GM23338 (cell line): ENCODE measurements at regions not wholly inside any gene's neighbourhood (a gene's known extent, or its start where the extent isn't known, plus 50 kb on each side); places are given as distances from the start of the nearest gene placed in this dataset.

Experiments used
- ATAC-seq: fragments of 200-7000 bp; cut with Tn5 transposase; 3 replicates; pipeline ENCODE4 v1.9.1; 2020
- DNase-seq: peaks from one replicate; pipeline ENCODE4 v3.0.0-alpha.2; 2015; ENCODE audit warnings: low spot score
- H2AFZ ChIP-seq: fragments of 200-600 bp; sonication (generic); 2 replicates; pipeline ENCODE4 v1.8.0; 2016; ENCODE audit warnings: antibody characterized with exemption, mild to moderate bottlenecking, moderate library complexity
- H3F3A ChIP-seq: fragments of 200-600 bp; sonication (generic); replicated peaks from 2 replicates; pipeline ENCODE4 v1.8.0; 2017; ENCODE audit warnings: antibody characterized with exemption, mixed run types, low read depth
- H3K27ac ChIP-seq: fragments of 200-600 bp; sonication (generic); 2 replicates; pipeline ENCODE4 v1.6.1; 2016; ENCODE audit warnings: low read depth
- H3K27me3 ChIP-seq: fragments of 200-600 bp; sonication (generic); 2 replicates; pipeline ENCODE4 v1.8.0; 2016; ENCODE audit warnings: mild to moderate bottlenecking, mixed run types, moderate library complexity; ENCODE audit not compliant: insufficient read depth
- H3K36me3 ChIP-seq: fragments of 200-600 bp; sonication (generic); 2 replicates; pipeline ENCODE4 v1.8.0; 2016; ENCODE audit warnings: mild to moderate bottlenecking; ENCODE audit not compliant: insufficient read depth
- H3K4me1 ChIP-seq: fragments of 200-600 bp; sonication (generic); 2 replicates; pipeline ENCODE4 v1.8.0; 2016; ENCODE audit warnings: mild to moderate bottlenecking, moderate library complexity; ENCODE audit not compliant: insufficient read depth
- H3K4me2 ChIP-seq: fragments of 200-600 bp; sonication (generic); 2 replicates; pipeline ENCODE4 v1.7.1; 2017; ENCODE audit warnings: mixed run types
- H3K4me3 ChIP-seq: fragments of 200-600 bp; sonication (generic); 2 replicates; pipeline ENCODE4 v1.6.1; 2016; ENCODE audit warnings: mixed run types
- H3K79me2 ChIP-seq: fragments of 200-600 bp; sonication (generic); replicated peaks from 2 replicates; pipeline ENCODE4 v1.8.0; 2017; ENCODE audit warnings: mild to moderate bottlenecking; ENCODE audit not compliant: insufficient read depth
- H3K9me2 ChIP-seq: fragments of 200-600 bp; sonication (generic); 2 replicates; pipeline ENCODE4 v1.8.0; 2017; ENCODE audit not compliant: insufficient read depth
- H4K20me1 ChIP-seq: fragments of 200-600 bp; sonication (generic); replicated peaks from 2 replicates; pipeline ENCODE4 v1.8.0; 2017; ENCODE audit warnings: mild to moderate bottlenecking; ENCODE audit not compliant: insufficient read depth
- H3K27ac Mint-ChIP-seq: 2 replicates; pipeline ENCODE4 v1.8.0; 2020; ENCODE audit warnings: inconsistent platforms, mild to moderate bottlenecking, moderate library complexity, mixed read lengths
- H3K27me3 Mint-ChIP-seq: 3 replicates; pipeline ENCODE4 v1.8.0; 2022; ENCODE audit warnings: low read depth, mild to moderate bottlenecking, moderate library complexity, mixed read lengths, inconsistent platforms; ENCODE audit not compliant: insufficient read depth, poor library complexity
- H3K36me3 Mint-ChIP-seq: 3 replicates; pipeline ENCODE4 v1.8.0; 2021; ENCODE audit warnings: low read depth, mild to moderate bottlenecking, inconsistent platforms, moderate library complexity, mixed read lengths
- H3K4me1 Mint-ChIP-seq: 3 replicates; pipeline ENCODE4 v1.8.0; 2020; ENCODE audit warnings: mild to moderate bottlenecking, inconsistent platforms, mixed read lengths
- H3K4me3 Mint-ChIP-seq: 3 replicates; pipeline ENCODE4 v1.8.0; 2021; ENCODE audit warnings: moderate library complexity, mild to moderate bottlenecking, inconsistent platforms, mixed read lengths
- H3K9me3 Mint-ChIP-seq: 3 replicates; pipeline ENCODE4 v1.8.0; 2020; ENCODE audit warnings: moderate library complexity, mild to moderate bottlenecking, inconsistent platforms, mixed read lengths
- CREB1 ChIP-seq: fragments of 250-450 bp; sonication (Bioruptor Pico); IDR thresholded peaks from 2 replicates; pipeline ENCODE4 v1.5.0; 2020; ENCODE audit warnings: low read depth, mild to moderate bottlenecking, moderate library complexity
- EZH2 ChIP-seq: fragments of 200-600 bp; sonication (generic); IDR thresholded peaks from one replicate; pipeline ENCODE4 v1.8.0; 2017; ENCODE audit warnings: antibody characterized with exemption, mild to moderate bottlenecking, low read depth; ENCODE audit not compliant: unreplicated experiment
- EZH2phosphoT487 ChIP-seq: fragments of 200-600 bp; sonication (generic); IDR thresholded peaks from one replicate; pipeline ENCODE4 v1.8.1; 2018; ENCODE audit warnings: antibody characterized with exemption; ENCODE audit not compliant: unreplicated experiment
- JUNB ChIP-seq: IDR thresholded peaks from one replicate; pipeline ENCODE4 v1.6.1; 2016; ENCODE audit warnings: antibody characterized with exemption; ENCODE audit not compliant: unreplicated experiment
- STAT1 ChIP-seq: IDR thresholded peaks from one replicate; pipeline ENCODE4 v1.6.1; 2016; ENCODE audit warnings: antibody characterized with exemption; ENCODE audit not compliant: unreplicated experiment
- ZNF114 ChIP-seq: fragments of 250-450 bp; sonication (Bioruptor Pico); IDR thresholded peaks from 2 replicates; pipeline ENCODE4 v1.5.0; 2020; ENCODE audit warnings: mild to moderate bottlenecking, moderate library complexity
- ZNF331 ChIP-seq: fragments of 250-450 bp; sonication (Bioruptor Pico); IDR thresholded peaks from 2 replicates; pipeline ENCODE4 v1.5.0; 2020; ENCODE audit warnings: low read depth, mild to moderate bottlenecking, moderate library complexity
- TF ChIP-seq, protein P1 (sequence below): IDR thresholded peaks from 2 replicates; pipeline ENCODE4 v1.6.1; 2016; ENCODE audit warnings: antibody characterized with exemption

DNA sequence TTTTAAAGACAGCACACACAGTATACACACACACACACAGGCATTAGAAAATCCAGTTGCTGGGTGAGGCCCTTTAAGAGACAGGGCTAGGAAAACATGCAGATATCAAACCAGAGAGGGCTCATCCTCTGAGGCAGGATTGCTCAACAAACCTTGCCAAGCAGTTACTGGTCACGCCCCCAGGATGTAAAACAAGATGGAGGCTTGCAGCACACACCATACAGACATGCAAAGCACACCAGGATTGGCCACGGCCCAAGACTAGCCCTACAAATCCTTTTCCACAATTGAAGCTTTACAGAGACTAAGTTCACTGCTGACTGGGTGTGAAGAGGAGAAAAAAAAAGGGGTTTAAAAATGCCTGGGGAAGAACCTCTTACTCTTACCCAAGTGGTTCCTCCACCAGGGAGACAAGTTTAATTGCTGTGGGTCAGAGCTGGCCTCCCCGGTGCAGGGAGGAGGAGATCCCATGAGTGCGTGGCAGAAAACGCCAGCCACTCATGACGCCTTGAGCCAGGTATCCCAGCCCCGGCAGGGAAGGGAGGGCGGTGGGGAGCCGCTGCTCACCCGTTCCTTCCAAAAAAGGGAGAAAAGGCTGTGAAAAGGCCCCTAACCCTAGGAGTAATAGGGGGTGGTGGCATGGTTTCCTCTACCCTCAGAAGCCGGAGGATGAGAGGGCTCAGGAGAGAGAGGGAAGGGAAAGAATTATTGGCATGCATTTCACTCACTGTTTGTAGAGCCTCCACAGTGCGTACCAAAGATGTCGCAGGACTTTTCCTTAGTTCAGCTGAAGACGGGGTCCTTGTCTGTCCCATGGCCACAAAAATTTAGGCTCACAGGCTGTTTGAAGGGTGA lies 594.6 kb upstream of the ZP4 start:
- H3K4me1 Mint-ChIP-seq, result peaks cover 18% of the 10 kb centered on the region
- peak overlapping the region; percentile 95 for H2AFZ ChIP-seq
- peaks cover 5% of the 10 kb centered on the region; the same call in 1 of the 2 replicates for H3K4me1 ChIP-seq
- H3K36me3 ChIP-seq, result no peaks in the 10 kb centered on the region
- no peaks in the 10 kb centered on the region for H3F3A ChIP-seq
- no peaks in the 10 kb centered on the region for H3K9me3 Mint-ChIP-seq
- H3K79me2 ChIP-seq, result no peaks in the 10 kb centered on the region
- H3K4me3 ChIP-seq, result no peak overlapping the region
- no peaks in the 10 kb centered on the region for H3K27me3 Mint-ChIP-seq
- TF ChIP-seq ZNF331 (CRISPR knock-in tag) (no peak), JUNB (no peak)
- DNase-seq (peak; percentile 12), ATAC-seq (no peak; the same call in 1 of the 3 replicates)
- H3K36me3 Mint-ChIP-seq, result no peaks in the 10 kb centered on the region; the same call in 2 of the 3 replicates
- 0 out of 2 replicates have a peak overlapping the region, but pooled peaks have one; percentile 33 for H3K4me2 ChIP-seq
- peaks cover 9% of the 10 kb centered on the region for H3K9me2 ChIP-seq
- H3K27ac ChIP-seq, result no peak overlapping the region
- no peaks in the 10 kb centered on the region for H3K27me3 ChIP-seq
- H3K4me3 Mint-ChIP-seq, result peak overlapping the region; percentile 36
- no peaks in the 10 kb centered on the region for H4K20me1 ChIP-seq
- H3K27ac Mint-ChIP-seq, result no peak overlapping the region

DNA sequence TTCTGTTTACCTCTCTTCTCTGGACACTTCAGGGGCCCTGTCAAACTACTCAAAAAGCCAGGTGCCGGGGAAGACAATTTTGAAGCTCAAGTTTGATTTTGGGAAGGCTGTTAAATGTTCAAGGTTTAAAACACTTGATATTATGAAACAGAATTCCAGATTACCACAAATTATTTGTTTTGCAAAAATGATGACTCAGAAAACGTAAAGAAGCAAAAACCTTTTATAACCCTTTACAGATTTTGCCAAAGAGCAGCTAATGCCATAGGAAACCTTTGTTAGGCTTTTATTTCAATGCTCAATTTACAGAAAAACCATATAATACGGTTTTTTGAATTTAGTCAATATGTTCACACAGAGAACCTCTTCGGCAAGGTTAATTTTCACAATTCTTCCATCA lies 593.4 kb upstream of the ZP4 start:
- Histone ChIP-seq H3K27me3 (no peaks in the 10 kb centered on the region), H3K4me2 (no peak overlapping the region), H2AFZ (no peak overlapping the region), H3K9me2 (peaks cover 9% of the 10 kb centered on the region), H3K79me2 (no peaks in the 10 kb centered on the region), H3K27ac (no peak overlapping the region), H3K4me1 (peaks cover 5% of the 10 kb centered on the region; the same call in 1 of the 2 replicates), H4K20me1 (no peaks in the 10 kb centered on the region), H3K4me3 (no peak overlapping the region), H3K36me3 (no peaks in the 10 kb centered on the region), H3F3A (no peaks in the 10 kb centered on the region)
- Mint-ChIP-seq H3K4me3 (no peak overlapping the region), H3K4me1 (peaks cover 23% of the 10 kb centered on the region), H3K36me3 (no peaks in the 10 kb centered on the region; the same call in 2 of the 3 replicates), H3K27me3 (no peaks in the 10 kb centered on the region), H3K9me3 (no peaks in the 10 kb centered on the region), H3K27ac (no peak overlapping the region)
- DNase-seq, result no peak
- ATAC-seq, result no peak
- TF ChIP-seq, protein P1, sequence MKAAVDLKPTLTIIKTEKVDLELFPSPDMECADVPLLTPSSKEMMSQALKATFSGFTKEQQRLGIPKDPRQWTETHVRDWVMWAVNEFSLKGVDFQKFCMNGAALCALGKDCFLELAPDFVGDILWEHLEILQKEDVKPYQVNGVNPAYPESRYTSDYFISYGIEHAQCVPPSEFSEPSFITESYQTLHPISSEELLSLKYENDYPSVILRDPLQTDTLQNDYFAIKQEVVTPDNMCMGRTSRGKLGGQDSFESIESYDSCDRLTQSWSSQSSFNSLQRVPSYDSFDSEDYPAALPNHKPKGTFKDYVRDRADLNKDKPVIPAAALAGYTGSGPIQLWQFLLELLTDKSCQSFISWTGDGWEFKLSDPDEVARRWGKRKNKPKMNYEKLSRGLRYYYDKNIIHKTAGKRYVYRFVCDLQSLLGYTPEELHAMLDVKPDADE, result no peak
- no peak for TF ChIP-seq CREB1 (CRISPR knock-in tag)

DNA sequence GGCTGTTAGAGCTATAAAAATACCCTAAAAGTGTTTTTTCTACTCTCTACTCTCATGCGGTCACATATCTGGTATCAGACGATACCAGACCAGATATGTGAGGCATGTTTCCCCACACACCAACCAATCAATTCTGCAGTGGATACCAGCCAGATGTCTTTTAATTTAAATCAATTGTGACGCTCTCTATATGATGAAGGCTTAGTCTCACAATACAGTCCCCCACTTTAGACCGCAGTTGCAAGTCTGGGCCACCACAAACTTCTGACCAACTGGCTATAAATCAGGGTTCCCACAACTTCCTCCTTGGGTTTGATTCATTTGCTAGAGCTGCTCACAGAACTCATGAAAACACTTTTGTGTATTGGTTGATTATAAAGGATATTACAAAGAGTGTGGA lies 586.1 kb upstream of the ZP4 start:
- Histone ChIP-seq H3K9me2 (no peaks in the 10 kb centered on the region), H3F3A (no peaks in the 10 kb centered on the region), H3K27ac (no peak overlapping the region), H3K4me3 (no peak overlapping the region), H3K36me3 (no peaks in the 10 kb centered on the region), H3K4me2 (no peak overlapping the region), H4K20me1 (no peaks in the 10 kb centered on the region), H3K27me3 (no peaks in the 10 kb centered on the region), H3K79me2 (no peaks in the 10 kb centered on the region), H3K4me1 (no peaks in the 10 kb centered on the region), H2AFZ (no peak overlapping the region)
- no peaks in the 10 kb centered on the region; the same call in 2 of the 3 replicates for H3K36me3 Mint-ChIP-seq
- H3K4me3 Mint-ChIP-seq, result no peak overlapping the region
- peaks cover 6% of the 10 kb centered on the region; the same call in 1 of the 3 replicates for H3K4me1 Mint-ChIP-seq
- H3K9me3 Mint-ChIP-seq, result no peaks in the 10 kb centered on the region
- H3K27me3 Mint-ChIP-seq, result no peaks in the 10 kb centered on the region
- DNase-seq (no peak), ATAC-seq (no peak)
- H3K27ac Mint-ChIP-seq, result peak overlapping the region; percentile 1; the same call in 1 of the 2 replicates
- TF ChIP-seq, protein P1, result no peak
- TF ChIP-seq EZH2 (no peak), STAT1 (no peak), EZH2phosphoT487 (no peak), ZNF114 (CRISPR knock-in tag) (no peak), JUNB (no peak)
